ENCODE measurements at regions not wholly inside any gene's neighbourhood (a gene's known extent, or its start where the extent isn't known, plus 50 kb on each side); places are given as distances from the start of the nearest gene placed in this dataset.

- no peak for TF ChIP-seq CTCF (conservative IDR thresholded peaks at IDR 0.05)
- no peak for TF ChIP-seq ZFX (IDR thresholded peaks at IDR 0.05)
Measured at GRCh38 chr6:145159921-145160320, 575.4 kb downstream of the EPM2A start.

Measured in C4-2B (cell line).